ENCODE measurements at regions not wholly inside any gene's neighbourhood (a gene's known extent, or its start where the extent isn't known, plus 50 kb on each side); places are given as distances from the start of the nearest gene placed in this dataset.

DNA sequence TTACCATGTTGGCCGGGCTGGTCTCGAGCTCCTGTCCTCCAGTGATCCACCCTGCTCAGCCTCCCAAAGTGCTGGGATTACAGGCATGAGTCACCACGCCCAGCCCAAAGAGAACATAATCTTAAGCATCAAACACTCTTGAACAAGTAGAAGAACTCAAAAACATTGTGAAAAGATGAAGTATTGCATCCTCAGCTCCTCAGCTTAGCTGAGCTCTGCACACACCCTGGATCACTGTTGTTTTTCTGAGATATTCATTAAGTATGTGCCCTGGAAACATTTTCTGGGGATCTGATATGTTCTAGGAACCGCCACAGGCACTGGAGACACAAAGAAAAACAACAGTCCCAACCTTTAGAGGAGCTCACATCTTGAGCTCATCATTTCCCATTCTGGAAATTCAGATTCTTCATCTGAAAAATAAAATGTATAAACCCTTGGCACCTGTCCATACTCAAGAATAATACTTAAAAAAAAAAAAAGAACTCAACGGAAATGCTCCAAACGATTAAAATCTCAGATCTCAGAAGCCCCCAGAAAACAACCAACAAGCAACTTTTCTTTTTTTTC is 62.2 kb upstream of the ZNF462 start:
- ATAC-seq: no peak
- Mint-ChIP-seq H3K4me3 (no peak overlapping the region), H3K27me3 (ENCODE audit: low read depth) (no peaks in the 10 kb centered on the region), H3K9me3 (peaks cover 3% of the 10 kb centered on the region), H3K4me1 (ENCODE audit: low read depth) (no peaks in the 10 kb centered on the region), H3K36me3 (ENCODE audit: insufficient read depth) (no peaks in the 10 kb centered on the region)
- DNase-seq: no peak

DNA sequence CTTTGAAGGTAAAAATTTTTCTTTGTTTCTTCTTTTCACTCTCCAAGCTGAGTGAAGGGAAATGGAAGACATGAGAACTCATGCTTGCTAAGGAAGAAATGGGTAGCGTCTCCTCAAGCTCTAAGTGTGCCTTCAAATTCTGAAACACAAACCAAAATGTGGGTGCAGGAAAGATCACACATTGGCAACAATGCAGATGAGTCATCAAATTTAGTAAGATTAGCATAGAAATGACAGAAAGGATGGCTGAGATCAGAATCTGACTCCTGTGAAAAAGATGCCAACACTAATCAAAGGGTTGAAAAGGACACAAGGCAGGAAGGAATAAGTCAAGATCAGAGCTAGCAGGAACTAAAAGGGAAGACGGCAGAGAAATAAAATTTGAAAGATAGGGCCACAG is 61.1 kb upstream of the ZNF462 start:
- Mint-ChIP-seq H3K4me3 (no peak overlapping the region), H3K4me1 (ENCODE audit: low read depth) (no peaks in the 10 kb centered on the region), H3K36me3 (ENCODE audit: insufficient read depth) (no peaks in the 10 kb centered on the region), H3K27me3 (ENCODE audit: low read depth) (no peaks in the 10 kb centered on the region), H3K9me3 (peaks cover 6% of the 10 kb centered on the region)
- DNase-seq (no peak), ATAC-seq (no peak)
